ENCODE measurements at regions not wholly inside any gene's neighbourhood (a gene's known extent, or its start where the extent isn't known, plus 50 kb on each side); places are given as distances from the start of the nearest gene placed in this dataset.

GRCh38 chr6:154668156-154668555 is 65.1 kb upstream of the SCAF8 start:
- H3K4me1 ChIP-seq = no peaks in the 10 kb centered on the region
- no peak overlapping the region for H3K4me3 ChIP-seq
- no peaks in the 10 kb centered on the region for H3K9me3 ChIP-seq
- H3K27ac ChIP-seq = no peak overlapping the region
- no peaks in the 10 kb centered on the region for H3K36me3 ChIP-seq
- WGBS = 91% methylated on average over 2 of the region's 2 CpGs
- no peak for TF ChIP-seq POLR2AphosphoS5 (IDR thresholded peaks at IDR 0.05)
- TF ChIP-seq POLR2A (IDR thresholded peaks at IDR 0.05) = no peak
- no peak for TF ChIP-seq EP300 (IDR thresholded peaks at IDR 0.05)
- no peak for TF ChIP-seq CTCF (IDR thresholded peaks at IDR 0.05)
- no peaks in the 10 kb centered on the region for H3K27me3 ChIP-seq
- DNase-seq (ENCODE audit: low spot score in 2 of 2) = no peak

GRCh38 chr6:154672086-154672485 is 61.1 kb upstream of the SCAF8 start:
- TF ChIP-seq POLR2AphosphoS5 (IDR thresholded peaks at IDR 0.05) (no peak), CTCF (IDR thresholded peaks at IDR 0.05) (no peak), POLR2A (IDR thresholded peaks at IDR 0.05) (no peak), EP300 (IDR thresholded peaks at IDR 0.05) (no peak)
- DNase-seq (ENCODE audit: low spot score in 2 of 2) = no peak
- Histone ChIP-seq H3K4me1 (no peaks in the 10 kb centered on the region), H3K4me3 (no peak overlapping the region), H3K27ac (no peak overlapping the region), H3K9me3 (no peaks in the 10 kb centered on the region), H3K36me3 (no peaks in the 10 kb centered on the region), H3K27me3 (no peaks in the 10 kb centered on the region)
- WGBS = 95% methylated on average over 4 of the region's 4 CpGs

- TF ChIP-seq EP300 (IDR thresholded peaks at IDR 0.05) (no peak), POLR2AphosphoS5 (IDR thresholded peaks at IDR 0.05) (no peak), CTCF (IDR thresholded peaks at IDR 0.05) (no peak), POLR2A (IDR thresholded peaks at IDR 0.05) (no peak)
- H3K4me3 ChIP-seq = no peak overlapping the region
- DNase-seq (ENCODE audit: low spot score in 2 of 2) = no peak
- H3K9me3 ChIP-seq = no peaks in the 10 kb centered on the region
- WGBS = 83% methylated on average over 4 of the region's 4 CpGs
- no peaks in the 10 kb centered on the region for H3K36me3 ChIP-seq
- H3K4me1 ChIP-seq = no peaks in the 10 kb centered on the region
- H3K27me3 ChIP-seq = no peaks in the 10 kb centered on the region
- H3K27ac ChIP-seq = no peak overlapping the region
Observed at GRCh38 chr6:154673919-154674318, 59.3 kb upstream of the SCAF8 start.

- TF ChIP-seq POLR2AphosphoS5 (IDR thresholded peaks at IDR 0.05) (peak in 1 of 3 donors; percentile 66), POLR2A (IDR thresholded peaks at IDR 0.05) (no peak), CTCF (IDR thresholded peaks at IDR 0.05) (peak; percentile 96 to 99), EP300 (IDR thresholded peaks at IDR 0.05) (no peak)
- Histone ChIP-seq H3K27ac (no peak overlapping the region), H3K4me3 (no peak overlapping the region), H3K36me3 (no peaks in the 10 kb centered on the region), H3K27me3 (no peaks in the 10 kb centered on the region), H3K4me1 (no peaks in the 10 kb centered on the region), H3K9me3 (no peaks in the 10 kb centered on the region)
- peak; percentile 86 to 90 for DNase-seq (ENCODE audit: low spot score in 2 of 2)
- WGBS = 0% methylated on average over 4 of the region's 4 CpGs
Observed at GRCh38 chr6:154675602-154676088, 57.6 kb upstream of the SCAF8 start.

GRCh38 chr6:154682633-154683125 is 50.5 kb upstream of the SCAF8 start:
- no peaks in the 10 kb centered on the region for H3K27me3 ChIP-seq
- H3K4me1 ChIP-seq = no peaks in the 10 kb centered on the region
- H3K9me3 ChIP-seq = no peaks in the 10 kb centered on the region
- no peak for DNase-seq (ENCODE audit: low spot score in 2 of 2)
- H3K27ac ChIP-seq = no peak overlapping the region
- no peak overlapping the region for H3K4me3 ChIP-seq
- no peak for TF ChIP-seq POLR2A (IDR thresholded peaks at IDR 0.05)
- TF ChIP-seq POLR2AphosphoS5 (IDR thresholded peaks at IDR 0.05) = no peak
- TF ChIP-seq EP300 (IDR thresholded peaks at IDR 0.05) = no peak
- TF ChIP-seq CTCF (IDR thresholded peaks at IDR 0.05) = no peak
- no peaks in the 10 kb centered on the region for H3K36me3 ChIP-seq
- 91% methylated on average over 10 of the region's 10 CpGs for WGBS
